ENCODE measurements at regions not wholly inside any gene's neighbourhood (a gene's known extent, or its start where the extent isn't known, plus 50 kb on each side); places are given as distances from the start of the nearest gene placed in this dataset.

GRCh38 chr13:80451641-80452040 lies 110.7 kb upstream of the SPRY2 start:
- Histone ChIP-seq H3K9me2 (ENCODE audit: insufficient read depth, low read length) (no peaks in the 10 kb centered on the region), H4K20me1 (ENCODE audit: insufficient read depth, low read length) (no peaks in the 10 kb centered on the region), H3K4me1 (ENCODE audit: insufficient read depth, low read length, poor library complexity, severe bottlenecking) (peaks cover 21% of the 10 kb centered on the region), H3K9me3 (ENCODE audit: low read length) (no peaks in the 10 kb centered on the region), H3K4me2 (ENCODE audit: low read length) (no peak overlapping the region), H3K36me3 (ENCODE audit: insufficient read depth, low read length) (no peaks in the 10 kb centered on the region), H3K4me3 (ENCODE audit: low read depth, low read length, poor library complexity, severe bottlenecking) (no peak overlapping the region), H3K79me2 (ENCODE audit: insufficient read depth, low read depth, low read length) (no peaks in the 10 kb centered on the region), H3K27ac (ENCODE audit: low read depth, low read length, poor library complexity, severe bottlenecking) (no peak overlapping the region), H2AFZ (ENCODE audit: low read length) (no peak overlapping the region)
- intact Hi-C loops (cut with micrococcal nuclease; ENCODE audit: unreplicated experiment) = no loop called here
- TF ChIP-seq CTCF (conservative IDR thresholded peaks at IDR 0.05; ENCODE audit: low read length) (no peak), EZH2phosphoT487 (IDR thresholded peaks at IDR 0.05; ENCODE audit: borderline replicate concordance, low read depth, low read length) (no peak)
- POLR2A ChIA-PET = no interaction called here
- no TSS peak for BruUV-seq (replicated peaks)
- no peak for DNase-seq (ENCODE audit: low spot score)
- CTCF ChIA-PET (ENCODE audit: unreplicated experiment) = no interaction called here

GRCh38 chr13:80450386-80450785 lies 109.5 kb upstream of the SPRY2 start:
- Histone ChIP-seq H3K9me3 (ENCODE audit: low read length) (no peaks in the 10 kb centered on the region), H3K4me3 (ENCODE audit: low read depth, low read length, poor library complexity, severe bottlenecking) (no peak overlapping the region), H2AFZ (ENCODE audit: low read length) (no peak overlapping the region), H3K27ac (ENCODE audit: low read depth, low read length, poor library complexity, severe bottlenecking) (no peak overlapping the region), H3K79me2 (ENCODE audit: insufficient read depth, low read depth, low read length) (no peaks in the 10 kb centered on the region), H4K20me1 (ENCODE audit: insufficient read depth, low read length) (no peaks in the 10 kb centered on the region), H3K9me2 (ENCODE audit: insufficient read depth, low read length) (no peaks in the 10 kb centered on the region), H3K36me3 (ENCODE audit: insufficient read depth, low read length) (no peaks in the 10 kb centered on the region), H3K4me2 (ENCODE audit: low read length) (no peak overlapping the region), H3K4me1 (ENCODE audit: insufficient read depth, low read length, poor library complexity, severe bottlenecking) (peaks cover 21% of the 10 kb centered on the region)
- ChIA-PET CTCF (ENCODE audit: unreplicated experiment) (no interaction called here), POLR2A (no interaction called here)
- intact Hi-C loops (cut with micrococcal nuclease; ENCODE audit: unreplicated experiment) = no loop called here
- no peak for DNase-seq (ENCODE audit: low spot score)
- TF ChIP-seq EZH2phosphoT487 (IDR thresholded peaks at IDR 0.05; ENCODE audit: borderline replicate concordance, low read depth, low read length) (no peak), CTCF (conservative IDR thresholded peaks at IDR 0.05; ENCODE audit: low read length) (no peak)
- no TSS peak for BruUV-seq (replicated peaks)

GRCh38 chr13:80448725-80449124 lies 107.8 kb upstream of the SPRY2 start:
- no TSS peak for BruUV-seq (replicated peaks)
- H3K9me2 ChIP-seq (ENCODE audit: insufficient read depth, low read length) = no peaks in the 10 kb centered on the region
- ChIA-PET CTCF (ENCODE audit: unreplicated experiment) (no interaction called here), POLR2A (interaction anchor here (0.6 kb wide), 1 partner anchor 183 kb away, joined by 3 read pairs; no protein-coding TSS in a partner anchor)
- H3K36me3 ChIP-seq (ENCODE audit: insufficient read depth, low read length) = no peaks in the 10 kb centered on the region
- no peaks in the 10 kb centered on the region for H3K79me2 ChIP-seq (ENCODE audit: insufficient read depth, low read depth, low read length)
- H3K4me2 ChIP-seq (ENCODE audit: low read length) = no peak overlapping the region
- H3K4me3 ChIP-seq (ENCODE audit: low read depth, low read length, poor library complexity, severe bottlenecking) = no peak overlapping the region
- H3K27ac ChIP-seq (ENCODE audit: low read depth, low read length, poor library complexity, severe bottlenecking) = no peak overlapping the region
- no peak for DNase-seq (ENCODE audit: low spot score)
- no peaks in the 10 kb centered on the region for H3K9me3 ChIP-seq (ENCODE audit: low read length)
- H4K20me1 ChIP-seq (ENCODE audit: insufficient read depth, low read length) = no peaks in the 10 kb centered on the region
- peaks cover 8% of the 10 kb centered on the region for H3K4me1 ChIP-seq (ENCODE audit: insufficient read depth, low read length, poor library complexity, severe bottlenecking)
- no peak for TF ChIP-seq EZH2phosphoT487 (IDR thresholded peaks at IDR 0.05; ENCODE audit: borderline replicate concordance, low read depth, low read length)
- no peak for TF ChIP-seq CTCF (conservative IDR thresholded peaks at IDR 0.05; ENCODE audit: low read length)
- intact Hi-C loops (cut with micrococcal nuclease; ENCODE audit: unreplicated experiment) = no loop called here
- H2AFZ ChIP-seq (ENCODE audit: low read length) = no peak overlapping the region
